ENCODE measurements at regions not wholly inside any gene's neighbourhood (a gene's known extent, or its start where the extent isn't known, plus 50 kb on each side); places are given as distances from the start of the nearest gene placed in this dataset.
"Not testable (repeated sequence)": the region's sequence is repeated elsewhere in the genome, so short reads cannot be mapped to it uniquely, and the experiment has no call there.

DNA sequence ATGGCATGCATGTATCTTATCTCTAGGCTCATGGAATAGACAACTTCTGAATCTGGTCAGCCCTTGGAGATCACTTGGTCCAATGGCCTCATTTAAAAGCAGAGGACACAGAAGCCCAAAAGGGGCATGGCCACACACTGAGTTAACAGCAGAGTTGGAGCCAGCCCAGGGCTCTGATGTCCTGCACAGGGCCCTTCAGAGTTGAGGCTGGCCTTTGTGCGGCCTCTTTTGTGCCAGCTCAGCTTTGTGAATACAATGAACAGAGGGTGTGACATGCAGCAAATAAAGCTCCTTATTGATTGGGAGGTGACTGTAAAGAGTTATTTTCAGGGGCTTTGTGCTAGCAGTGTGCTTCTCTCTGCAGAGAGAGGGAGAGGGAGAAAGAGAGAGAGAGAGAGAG lies 150.1 kb upstream of the STK32A start:
- DNase-seq = no peak

- no peak for DNase-seq
Measured at GRCh38 chr5:147085409-147085808, 149.4 kb upstream of the STK32A start.

DNA sequence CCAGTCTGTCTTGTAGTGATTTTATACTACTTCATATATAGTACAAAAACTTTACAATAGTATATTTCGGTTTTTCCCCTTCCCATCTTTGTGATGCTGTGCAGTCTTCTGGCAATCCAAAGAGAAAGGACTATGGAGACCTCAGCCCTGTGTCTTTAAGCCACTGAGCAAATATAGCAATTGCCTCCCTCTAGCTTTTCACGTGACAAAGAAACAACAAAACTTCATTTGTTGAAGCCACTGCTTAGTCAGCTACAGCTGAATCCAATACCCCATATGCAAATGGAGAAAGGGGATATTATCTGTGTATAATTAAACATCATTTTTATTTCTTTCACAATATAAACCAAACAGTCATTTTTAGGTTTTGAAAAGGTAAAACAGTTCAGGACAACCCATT lies 142.8 kb upstream of the STK32A start:
- DNase-seq = no peak

GRCh38 chr5:147093138-147093537 lies 141.7 kb upstream of the STK32A start:
- no peak for DNase-seq

DNA sequence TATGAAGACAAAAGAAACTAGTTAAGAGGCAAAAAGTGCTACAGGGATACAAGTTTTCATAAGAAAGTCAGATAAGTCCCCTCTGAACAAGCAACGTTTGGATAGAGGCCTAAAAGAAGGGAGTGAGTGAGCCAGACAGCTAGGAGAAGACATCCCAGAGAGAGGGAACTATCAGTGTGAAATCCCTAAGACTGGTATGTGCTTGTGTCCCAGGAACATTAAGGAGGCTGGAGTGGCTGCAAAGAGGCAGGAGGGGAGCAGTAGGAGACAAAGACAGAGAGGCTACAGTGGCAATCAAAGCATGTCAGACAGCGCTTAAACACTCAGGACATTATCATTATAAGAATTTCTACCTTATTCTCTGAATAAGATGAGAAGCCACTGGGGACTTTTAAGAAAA lies 139.1 kb upstream of the STK32A start:
- no peak for DNase-seq

DNA sequence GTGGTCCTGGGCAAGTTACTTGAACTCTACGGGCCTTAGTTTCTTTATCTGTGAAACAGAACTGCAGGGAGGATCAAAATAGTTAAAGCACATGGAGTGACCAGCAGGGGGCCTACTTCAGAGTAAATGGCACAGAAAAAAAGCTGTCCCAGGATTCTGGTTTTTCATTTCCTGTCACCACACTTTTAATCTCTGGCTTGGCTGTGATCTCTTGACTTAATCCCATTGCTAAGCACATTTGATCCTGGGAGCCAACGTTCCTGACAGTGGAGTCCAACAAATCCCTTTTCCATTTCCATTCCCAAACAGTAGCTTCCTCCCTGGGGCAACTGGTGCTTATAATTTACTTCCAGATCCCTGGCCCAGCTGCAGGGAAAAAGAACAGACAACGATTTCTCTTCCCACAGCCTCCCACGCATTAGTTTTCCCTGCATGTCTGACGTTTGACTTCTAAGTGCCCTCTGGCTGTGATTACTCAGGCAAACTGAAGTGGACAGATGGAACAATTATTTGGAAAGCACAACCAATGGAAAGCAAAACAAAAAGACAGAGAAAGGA lies 136.5 kb upstream of the STK32A start:
- peak; percentile 56 for DNase-seq

- peak; percentile 6 for DNase-seq
Measured at GRCh38 chr5:147101659-147102369, 133.0 kb upstream of the STK32A start.

DNA sequence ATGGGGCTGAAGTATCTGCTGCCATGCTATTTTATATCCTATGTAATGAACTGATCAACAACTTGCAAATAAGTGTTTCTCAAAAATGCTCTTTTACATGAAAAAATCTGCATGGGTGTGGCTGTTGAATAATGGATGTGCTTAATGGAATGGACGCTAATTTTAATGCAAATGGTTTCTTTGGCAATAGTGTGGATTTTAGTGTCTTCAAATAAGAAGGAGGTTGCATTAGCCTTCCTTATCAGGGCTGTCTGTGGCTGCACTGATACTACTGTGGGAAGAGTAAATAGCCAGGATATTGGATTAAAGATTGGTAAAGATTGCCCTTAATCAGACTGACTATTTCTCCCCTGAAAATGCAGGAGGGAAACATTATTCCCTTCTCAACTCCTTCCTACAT lies 121.9 kb upstream of the STK32A start:
- DNase-seq = no peak

DNA sequence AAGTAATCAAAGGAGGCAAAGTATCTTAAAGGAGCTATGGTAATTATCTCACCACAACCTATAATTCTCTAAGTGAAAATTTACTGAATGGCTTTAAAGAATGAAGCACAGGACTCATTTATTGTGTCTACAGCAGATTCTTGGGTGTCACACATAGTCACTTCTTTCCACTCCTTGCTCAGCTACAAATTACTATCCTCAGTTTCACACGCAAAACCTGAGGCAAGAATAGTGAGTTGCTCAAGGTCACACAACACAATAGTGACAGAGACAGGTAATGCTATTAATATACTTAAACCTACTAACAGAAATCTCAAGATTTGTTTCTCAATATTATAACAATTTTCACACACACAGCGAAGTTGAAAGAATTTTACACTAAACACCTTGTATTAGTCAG lies 120.9 kb upstream of the STK32A start:
- no peak for DNase-seq

GRCh38 chr5:147139759-147140158 lies 95.1 kb upstream of the STK32A start:
- not testable (repeated sequence) for DNase-seq

GRCh38 chr5:147140558-147140957 lies 94.3 kb upstream of the STK32A start:
- no peak for DNase-seq

DNA sequence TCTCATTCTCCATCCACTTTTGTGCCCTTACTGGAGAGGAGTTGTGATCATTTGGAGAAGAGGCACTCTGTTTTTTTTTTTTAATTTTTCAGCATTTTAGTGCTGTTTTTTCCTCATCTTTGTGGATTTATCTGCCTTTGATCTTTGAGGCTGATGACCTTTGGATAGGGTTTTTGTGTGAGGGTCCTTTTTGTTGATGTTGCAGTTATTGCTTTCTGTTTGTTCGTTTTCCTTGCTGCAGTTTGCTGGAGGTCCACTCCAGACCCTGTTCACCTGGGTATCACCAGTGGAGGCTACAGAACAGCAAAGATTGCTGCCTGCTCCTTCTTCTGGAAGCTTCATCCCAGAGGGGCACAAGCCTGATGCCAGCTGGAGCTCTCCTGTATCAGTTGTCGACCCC lies 93.2 kb upstream of the STK32A start:
- not testable (repeated sequence) for DNase-seq

- DNase-seq = no peak
Measured at GRCh38 chr5:147143215-147143614, 91.6 kb upstream of the STK32A start.

- DNase-seq = no peak
Measured at GRCh38 chr5:147145328-147145727, 89.5 kb upstream of the STK32A start.

GRCh38 chr5:147148715-147149114 lies 86.1 kb upstream of the STK32A start:
- DNase-seq = no peak

DNA sequence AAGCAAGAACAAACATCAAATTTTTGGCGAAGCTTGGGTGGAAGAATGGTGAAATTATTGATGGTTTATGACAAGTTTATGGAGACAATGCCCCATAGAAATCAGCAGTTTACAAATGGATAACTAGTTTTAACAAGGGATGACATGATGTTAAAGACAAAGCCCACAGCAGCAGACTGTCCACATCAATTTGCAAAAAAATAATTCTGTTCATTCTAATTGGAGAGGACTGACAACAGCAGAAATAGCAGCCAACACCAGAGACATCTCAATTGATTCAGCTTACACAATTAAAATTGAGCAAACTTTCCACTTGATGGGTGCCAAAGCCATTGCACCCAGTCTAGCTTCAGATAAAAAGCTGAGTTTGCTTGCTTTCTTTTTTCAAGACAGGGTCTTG lies 82.7 kb upstream of the STK32A start:
- DNase-seq = no peak

GRCh38 chr5:147154809-147155208 lies 80.0 kb upstream of the STK32A start:
- DNase-seq = no peak

- DNase-seq = no peak
Measured at GRCh38 chr5:147156012-147156411, 78.8 kb upstream of the STK32A start.

DNA sequence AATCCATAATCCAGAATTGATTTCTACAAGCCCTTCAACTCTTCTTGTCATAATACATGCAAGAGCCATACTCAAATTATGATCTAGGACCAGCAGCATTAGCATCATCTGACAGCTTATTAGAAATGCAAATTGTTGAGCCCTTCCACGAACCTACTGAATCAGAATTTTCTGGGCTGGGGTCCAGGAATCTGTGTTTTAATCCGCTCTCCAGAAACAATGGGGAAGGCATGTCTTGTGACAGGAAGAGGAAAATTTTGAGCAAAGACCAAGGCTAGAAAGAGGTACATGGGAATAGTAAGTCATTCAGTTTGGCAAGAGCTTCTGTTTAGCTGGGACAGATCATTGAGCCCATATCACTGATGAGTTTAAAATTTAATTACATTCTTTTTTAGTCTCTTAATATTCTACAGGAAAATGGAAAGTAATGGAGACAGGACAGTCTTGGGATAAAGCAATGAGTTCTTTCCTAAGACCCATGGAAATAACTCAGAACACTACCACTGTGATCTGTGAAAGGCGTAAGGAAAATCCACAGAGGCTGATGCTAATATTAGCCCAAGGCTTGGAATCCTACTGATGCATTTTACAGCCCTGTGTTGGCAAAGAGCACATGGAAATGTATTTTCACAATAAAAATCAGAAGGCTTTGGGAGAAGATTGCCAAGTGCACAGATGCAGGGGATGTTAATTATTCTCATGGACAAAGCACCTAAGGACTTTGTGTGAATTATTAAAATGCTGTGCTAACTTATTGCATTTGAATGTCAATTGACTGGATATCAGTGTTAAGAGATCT lies 73.7 kb upstream of the STK32A start:
- no peak for DNase-seq

DNA sequence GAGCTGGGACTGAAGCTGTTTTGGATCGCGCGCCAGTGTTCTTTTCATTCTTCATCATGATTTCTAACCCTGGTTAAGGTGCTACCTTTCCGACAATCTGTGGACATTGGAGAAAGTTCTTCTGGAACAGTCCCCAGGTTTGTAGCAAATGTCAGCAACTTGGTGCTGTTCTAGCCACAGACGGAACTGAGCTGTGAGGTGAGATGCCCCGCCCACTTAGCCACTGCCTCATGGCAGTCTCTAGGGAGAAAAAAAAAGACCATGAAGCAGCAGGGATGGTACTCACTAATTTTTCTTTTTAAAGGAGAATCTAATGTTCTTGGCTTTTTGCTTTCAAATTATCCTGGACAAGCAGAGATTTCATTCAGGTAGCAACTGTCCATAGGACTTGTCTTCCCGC lies 72.1 kb upstream of the STK32A start:
- DNase-seq = no peak

DNA sequence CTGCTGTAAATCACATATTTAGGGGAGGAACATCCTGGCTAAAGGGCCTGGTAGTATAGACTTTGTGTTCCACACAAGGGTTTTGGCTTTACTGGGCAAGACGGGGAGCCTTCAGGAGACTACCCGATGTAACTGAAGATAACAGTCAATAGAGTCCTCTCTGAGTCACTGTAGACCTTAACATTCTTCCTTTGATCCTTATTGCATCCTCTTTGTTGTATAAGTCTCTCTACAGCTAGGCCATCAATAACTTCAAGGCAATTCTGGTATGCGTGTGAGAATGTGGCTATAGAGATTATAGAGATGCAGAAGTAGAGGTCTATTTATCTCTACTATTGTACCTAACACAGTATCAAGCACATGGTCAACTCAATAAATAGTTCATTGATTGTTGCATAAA lies 67.3 kb upstream of the STK32A start:
- no peak for DNase-seq

DNA sequence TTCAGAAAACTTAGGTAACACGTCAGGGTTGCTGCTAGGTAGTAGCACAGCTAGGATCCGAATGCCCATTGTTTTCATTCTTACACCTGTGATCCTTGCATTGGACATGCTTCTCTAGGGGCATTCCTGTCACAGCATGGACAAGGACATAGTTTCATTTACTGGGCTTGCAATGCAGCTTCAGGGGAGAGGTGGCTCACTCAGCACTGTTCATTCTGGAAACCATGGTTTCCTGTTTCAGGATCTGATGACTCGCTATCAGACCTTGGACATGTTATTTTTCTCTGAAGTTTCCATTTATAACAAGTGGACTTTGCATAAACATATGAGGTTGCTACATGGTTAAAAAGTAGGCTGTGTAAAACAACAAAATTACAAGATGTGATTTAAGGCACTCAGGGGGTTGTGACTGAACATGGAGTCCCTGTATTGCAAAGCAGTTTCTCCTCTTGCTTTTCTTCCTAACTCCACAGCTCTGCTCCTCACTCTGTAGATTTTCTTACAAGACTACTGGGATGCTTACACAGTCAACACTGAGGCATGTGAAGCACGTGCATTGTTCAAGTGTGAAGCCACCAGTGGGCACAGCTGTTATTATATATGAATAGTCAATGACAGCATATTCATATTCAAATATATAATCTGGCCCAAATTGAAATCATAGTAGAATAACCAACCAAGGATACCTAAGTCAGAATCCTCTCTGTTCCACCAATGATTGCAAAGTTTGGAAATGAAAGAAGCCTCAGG lies 66.1 kb upstream of the STK32A start:
- DNase-seq = peak; percentile 87

GRCh38 chr5:147169399-147169798 lies 65.4 kb upstream of the STK32A start:
- DNase-seq = peak; percentile 62

All from fibroblast of skin of back (primary cell).